ENCODE measurements at regions not wholly inside any gene's neighbourhood (a gene's known extent, or its start where the extent isn't known, plus 50 kb on each side); places are given as distances from the start of the nearest gene placed in this dataset.

DNA sequence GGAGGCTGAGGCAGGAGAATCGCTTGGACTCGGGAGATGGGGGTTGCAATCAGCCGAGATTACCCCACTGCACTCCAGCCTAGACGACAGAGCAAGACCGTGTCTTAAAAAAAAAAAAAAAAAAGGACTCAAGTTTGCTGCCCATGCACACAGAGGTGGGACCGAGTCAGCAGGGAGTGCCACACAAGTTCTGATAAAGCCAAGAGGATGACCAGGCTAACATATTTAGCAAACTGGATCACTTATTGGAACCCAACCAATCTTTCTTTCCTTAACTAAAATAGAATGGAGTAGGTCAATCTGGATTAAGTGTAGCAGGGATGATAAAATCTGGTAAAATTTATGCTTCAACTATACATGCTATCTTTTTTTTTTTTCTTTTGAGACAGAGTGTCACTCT, 190.4 kb upstream of the FOXN3 start:
- no peak overlapping the region for H3K9ac ChIP-seq
- TF ChIP-seq, protein P1, sequence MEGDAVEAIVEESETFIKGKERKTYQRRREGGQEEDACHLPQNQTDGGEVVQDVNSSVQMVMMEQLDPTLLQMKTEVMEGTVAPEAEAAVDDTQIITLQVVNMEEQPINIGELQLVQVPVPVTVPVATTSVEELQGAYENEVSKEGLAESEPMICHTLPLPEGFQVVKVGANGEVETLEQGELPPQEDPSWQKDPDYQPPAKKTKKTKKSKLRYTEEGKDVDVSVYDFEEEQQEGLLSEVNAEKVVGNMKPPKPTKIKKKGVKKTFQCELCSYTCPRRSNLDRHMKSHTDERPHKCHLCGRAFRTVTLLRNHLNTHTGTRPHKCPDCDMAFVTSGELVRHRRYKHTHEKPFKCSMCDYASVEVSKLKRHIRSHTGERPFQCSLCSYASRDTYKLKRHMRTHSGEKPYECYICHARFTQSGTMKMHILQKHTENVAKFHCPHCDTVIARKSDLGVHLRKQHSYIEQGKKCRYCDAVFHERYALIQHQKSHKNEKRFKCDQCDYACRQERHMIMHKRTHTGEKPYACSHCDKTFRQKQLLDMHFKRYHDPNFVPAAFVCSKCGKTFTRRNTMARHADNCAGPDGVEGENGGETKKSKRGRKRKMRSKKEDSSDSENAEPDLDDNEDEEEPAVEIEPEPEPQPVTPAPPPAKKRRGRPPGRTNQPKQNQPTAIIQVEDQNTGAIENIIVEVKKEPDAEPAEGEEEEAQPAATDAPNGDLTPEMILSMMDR (conservative IDR thresholded peaks at IDR 0.05; ENCODE audit: low read depth, low read length): no peak
- no peak overlapping the region for H3K27ac ChIP-seq
- H2AFZ ChIP-seq (ENCODE audit: low read depth): no peak overlapping the region
- no peaks in the 10 kb centered on the region for H3K79me2 ChIP-seq (ENCODE audit: insufficient read depth, low read depth)
- H3K36me3 ChIP-seq (ENCODE audit: insufficient read depth): no peaks in the 10 kb centered on the region
- no peak overlapping the region for H3K4me2 ChIP-seq
- H3K4me3 ChIP-seq (IDR thresholded peaks at IDR 0.05; ENCODE audit: insufficient read depth, low read depth, low read length): no peak overlapping the region
- no peaks in the 10 kb centered on the region for H3K27me3 ChIP-seq (ENCODE audit: insufficient read depth, low read depth)
- no peaks in the 10 kb centered on the region for H3K4me1 ChIP-seq (ENCODE audit: low read depth, poor library complexity, severe bottlenecking)
- H4K20me1 ChIP-seq (ENCODE audit: insufficient read depth): no peaks in the 10 kb centered on the region

DNA sequence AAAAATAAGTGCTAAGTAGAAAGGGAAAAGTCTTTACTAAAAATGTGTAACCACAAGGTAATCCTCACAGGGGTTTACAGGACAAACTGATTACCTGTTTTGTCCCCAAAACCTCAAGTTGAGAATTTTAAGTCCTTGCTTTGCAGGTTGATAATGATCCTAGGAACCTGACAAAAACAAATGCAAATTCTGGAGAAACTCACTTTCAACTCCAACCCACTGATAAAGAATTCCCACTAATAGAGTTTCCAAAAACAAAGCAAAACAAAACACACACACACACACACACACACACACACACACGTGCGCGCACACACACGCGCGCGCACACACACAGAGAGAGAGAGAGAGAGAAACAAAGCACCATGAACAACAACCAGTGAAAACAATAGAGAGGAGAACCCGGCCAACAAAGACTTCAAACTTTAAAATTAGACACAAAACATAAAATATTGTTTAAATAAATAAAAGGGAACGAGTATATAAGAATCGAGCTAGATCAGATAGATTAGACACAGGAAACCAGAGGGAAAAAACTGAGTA, 187.0 kb upstream of the FOXN3 start:
- Histone ChIP-seq H3K79me2 (ENCODE audit: insufficient read depth, low read depth) (no peaks in the 10 kb centered on the region), H3K9ac (no peak overlapping the region), H3K27ac (no peak overlapping the region), H2AFZ (ENCODE audit: low read depth) (no peak overlapping the region), H3K4me1 (ENCODE audit: low read depth, poor library complexity, severe bottlenecking) (no peaks in the 10 kb centered on the region), H3K4me3 (IDR thresholded peaks at IDR 0.05; ENCODE audit: insufficient read depth, low read depth, low read length) (no peak overlapping the region), H3K4me2 (no peak overlapping the region), H3K36me3 (ENCODE audit: insufficient read depth) (no peaks in the 10 kb centered on the region), H4K20me1 (ENCODE audit: insufficient read depth) (no peaks in the 10 kb centered on the region), H3K27me3 (ENCODE audit: insufficient read depth, low read depth) (no peaks in the 10 kb centered on the region)
- TF ChIP-seq, protein P1 (conservative IDR thresholded peaks at IDR 0.05; ENCODE audit: low read depth, low read length): no peak

DNA sequence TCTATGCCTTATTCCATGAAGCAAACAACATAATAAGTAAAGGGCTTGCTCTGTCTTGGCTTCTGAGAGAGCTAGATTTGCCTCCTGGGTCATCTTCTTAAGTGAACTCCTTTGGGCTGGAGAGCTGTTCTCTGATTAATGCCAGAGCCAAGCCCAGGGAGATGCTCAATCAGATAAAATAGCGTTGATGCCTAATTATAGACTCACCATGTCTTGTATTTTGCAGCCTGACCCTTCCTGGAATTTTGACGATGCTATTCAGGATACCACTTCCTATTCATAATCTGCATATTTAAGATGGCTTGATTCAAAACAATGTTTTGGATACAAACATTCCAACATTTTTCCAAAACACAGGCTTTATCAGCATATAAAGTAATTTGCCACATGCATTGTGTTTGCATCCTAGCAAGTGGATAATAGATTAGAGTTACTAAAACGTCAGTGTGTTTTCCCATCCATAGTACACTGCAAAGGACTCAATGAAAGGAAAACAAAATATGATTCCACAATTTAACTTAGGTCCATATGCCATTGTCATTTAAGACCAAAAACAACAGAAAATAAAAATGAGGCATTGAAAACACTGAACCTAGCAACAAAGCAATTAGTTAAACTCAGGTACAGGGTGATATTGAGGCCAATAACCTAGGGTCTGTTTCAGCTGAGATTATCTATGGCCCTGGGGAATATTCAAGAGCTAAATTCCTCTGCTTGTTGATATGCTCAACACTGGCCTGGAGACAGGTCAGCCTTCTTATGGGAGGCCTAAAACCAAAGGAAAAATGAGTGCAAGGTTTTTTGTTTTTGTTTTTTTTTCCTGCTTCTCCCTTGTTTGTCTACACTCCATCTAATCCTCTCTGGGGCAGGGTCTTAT, 184.2 kb upstream of the FOXN3 start:
- Histone ChIP-seq H3K27ac (no peak overlapping the region), H3K4me3 (IDR thresholded peaks at IDR 0.05; ENCODE audit: insufficient read depth, low read depth, low read length) (no peak overlapping the region), H3K36me3 (ENCODE audit: insufficient read depth) (no peaks in the 10 kb centered on the region), H3K79me2 (ENCODE audit: insufficient read depth, low read depth) (no peaks in the 10 kb centered on the region), H2AFZ (ENCODE audit: low read depth) (no peak overlapping the region), H3K4me1 (ENCODE audit: low read depth, poor library complexity, severe bottlenecking) (no peaks in the 10 kb centered on the region), H3K9ac (no peak overlapping the region), H3K4me2 (no peak overlapping the region), H3K27me3 (ENCODE audit: insufficient read depth, low read depth) (no peaks in the 10 kb centered on the region), H4K20me1 (ENCODE audit: insufficient read depth) (no peaks in the 10 kb centered on the region)
- TF ChIP-seq, protein P1 (conservative IDR thresholded peaks at IDR 0.05; ENCODE audit: low read depth, low read length): no peak

DNA sequence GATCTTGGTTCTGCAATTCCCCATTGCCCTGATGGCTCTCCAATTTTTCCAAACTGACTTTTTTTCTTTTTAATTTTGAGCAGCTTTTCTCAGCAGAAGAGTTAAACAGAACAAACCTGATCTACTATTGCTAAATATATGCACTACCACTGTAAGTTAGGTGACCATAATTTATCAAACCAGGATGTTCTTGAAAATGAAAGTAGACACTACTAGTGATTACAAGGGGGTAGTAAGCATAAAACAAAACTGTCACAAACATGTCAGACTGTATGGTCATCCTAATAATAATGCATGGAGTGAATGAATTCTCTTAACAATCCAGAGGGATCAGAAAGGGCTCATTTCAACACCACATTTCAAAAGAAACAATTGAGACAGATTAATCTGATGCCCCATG, 183.0 kb upstream of the FOXN3 start:
- Histone ChIP-seq H3K27ac (no peak overlapping the region), H3K4me1 (ENCODE audit: low read depth, poor library complexity, severe bottlenecking) (no peaks in the 10 kb centered on the region), H3K9ac (no peak overlapping the region), H3K4me2 (no peak overlapping the region), H3K36me3 (ENCODE audit: insufficient read depth) (no peaks in the 10 kb centered on the region), H3K79me2 (ENCODE audit: insufficient read depth, low read depth) (no peaks in the 10 kb centered on the region), H2AFZ (ENCODE audit: low read depth) (no peak overlapping the region), H4K20me1 (ENCODE audit: insufficient read depth) (no peaks in the 10 kb centered on the region), H3K27me3 (ENCODE audit: insufficient read depth, low read depth) (no peaks in the 10 kb centered on the region), H3K4me3 (IDR thresholded peaks at IDR 0.05; ENCODE audit: insufficient read depth, low read depth, low read length) (no peak overlapping the region)
- TF ChIP-seq, protein P1 (conservative IDR thresholded peaks at IDR 0.05; ENCODE audit: low read depth, low read length): no peak
